ENCODE measurements at regions not wholly inside any gene's neighbourhood (a gene's known extent, or its start where the extent isn't known, plus 50 kb on each side); places are given as distances from the start of the nearest gene placed in this dataset.

DNA sequence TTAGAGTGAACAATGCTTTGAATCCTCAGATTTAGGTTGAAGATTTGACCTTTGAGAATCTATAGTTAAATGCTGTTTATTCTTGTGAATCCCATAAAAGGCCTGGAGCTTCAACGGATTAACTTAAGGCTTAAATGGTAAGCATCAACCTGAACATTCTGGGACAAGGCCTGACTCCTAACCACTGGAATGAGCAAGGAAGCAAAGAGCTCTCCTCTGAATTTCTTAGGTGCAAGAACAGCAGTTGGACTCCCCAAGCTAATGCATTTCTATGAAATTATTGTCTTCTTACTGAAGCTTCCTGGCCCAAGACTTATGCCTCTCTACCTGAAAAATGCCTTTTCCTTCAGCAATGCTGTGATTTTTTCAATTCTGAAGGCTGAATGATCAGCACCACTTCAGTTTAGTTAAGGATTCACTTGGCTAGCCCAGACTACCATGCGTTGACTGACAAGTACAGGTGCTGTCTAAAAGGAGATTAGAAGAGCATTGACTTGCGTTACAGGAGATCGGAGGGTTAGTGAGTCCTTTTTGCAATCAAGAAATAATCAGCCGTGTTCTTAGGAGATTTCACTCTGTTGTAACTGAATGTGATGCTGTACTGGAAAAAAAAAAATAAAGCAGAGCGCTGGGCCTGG lies 178.5 kb downstream of the ZC3H11B start:
- TF ChIP-seq, protein P1, sequence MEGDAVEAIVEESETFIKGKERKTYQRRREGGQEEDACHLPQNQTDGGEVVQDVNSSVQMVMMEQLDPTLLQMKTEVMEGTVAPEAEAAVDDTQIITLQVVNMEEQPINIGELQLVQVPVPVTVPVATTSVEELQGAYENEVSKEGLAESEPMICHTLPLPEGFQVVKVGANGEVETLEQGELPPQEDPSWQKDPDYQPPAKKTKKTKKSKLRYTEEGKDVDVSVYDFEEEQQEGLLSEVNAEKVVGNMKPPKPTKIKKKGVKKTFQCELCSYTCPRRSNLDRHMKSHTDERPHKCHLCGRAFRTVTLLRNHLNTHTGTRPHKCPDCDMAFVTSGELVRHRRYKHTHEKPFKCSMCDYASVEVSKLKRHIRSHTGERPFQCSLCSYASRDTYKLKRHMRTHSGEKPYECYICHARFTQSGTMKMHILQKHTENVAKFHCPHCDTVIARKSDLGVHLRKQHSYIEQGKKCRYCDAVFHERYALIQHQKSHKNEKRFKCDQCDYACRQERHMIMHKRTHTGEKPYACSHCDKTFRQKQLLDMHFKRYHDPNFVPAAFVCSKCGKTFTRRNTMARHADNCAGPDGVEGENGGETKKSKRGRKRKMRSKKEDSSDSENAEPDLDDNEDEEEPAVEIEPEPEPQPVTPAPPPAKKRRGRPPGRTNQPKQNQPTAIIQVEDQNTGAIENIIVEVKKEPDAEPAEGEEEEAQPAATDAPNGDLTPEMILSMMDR (IDR thresholded peaks at IDR 0.05), result no peak
- TF ChIP-seq POLR2A (IDR thresholded peaks at IDR 0.05), result no peak

Data from adrenal gland (tissue), 5 donors.